HEK293 (cell line): ENCODE measurements at regions not wholly inside any gene's neighbourhood (a gene's known extent, or its start where the extent isn't known, plus 50 kb on each side); places are given as distances from the start of the nearest gene placed in this dataset.

Experiments
- CTCF ChIA-PET: fragments of 350-600 bp; formaldehyde crosslinking; extraction: SDS; loops from one replicate; lab custom pipeline; 2021; ENCODE audit warnings: antibody characterized with exemption; lab: Yijun Ruan, JAX
- POLR2A ChIA-PET: fragments of 300-600 bp; formaldehyde crosslinking; extraction: SDS; loops from one replicate; lab custom pipeline; 2020; ENCODE audit warnings: antibody characterized with exemption, inconsistent platforms; lab: Yijun Ruan, JAX
- H3K27ac ChIP-seq: fragments of 200-500 bp; sonication (Bioruptor generic); 2 replicates; pipeline ENCODE4 v1.5.1; 2014; ENCODE audit warnings: low read depth, low read length, control low read depth, inconsistent platforms; ENCODE audit errors: extremely low read depth
- H3K36me3 ChIP-seq, 2 experiments: fragments of 200-500 bp in 1 of 2; sonication (Bioruptor generic) in 1 of 2; 1 replicate in 1 of 2; 2 replicates in 1 of 2; pipeline ENCODE4 v1.5.1; 2014 to 2017; ENCODE audit warnings: inconsistent platforms in 2 of 2, low read length in 2 of 2; ENCODE audit not compliant: control insufficient read depth in 2 of 2, insufficient read depth in 1 of 2
- H3K4me1 ChIP-seq: fragments of 200-500 bp; sonication (Bioruptor generic); 2 replicates; pipeline ENCODE4 v1.5.1; 2014; ENCODE audit warnings: mild to moderate bottlenecking, low read length, inconsistent platforms; ENCODE audit not compliant: control insufficient read depth, insufficient read depth
- H3K4me3 ChIP-seq: 2 replicates; pipeline ENCODE4 v1.5.1; 2011; ENCODE audit warnings: low read depth, mild to moderate bottlenecking, control low read depth, low read length, moderate library complexity
- H3K9me3 ChIP-seq: fragments of 200-500 bp; sonication (Bioruptor generic); 2 replicates; pipeline ENCODE4 v1.5.1; 2014; ENCODE audit warnings: low read depth, low read length, inconsistent platforms; ENCODE audit not compliant: control insufficient read depth, insufficient read depth
- KLF9 ChIP-seq: fragments of 450-650 bp; formaldehyde crosslinking; IDR thresholded peaks from 2 replicates; pipeline ENCODE4 v1.5.1; 2016; ENCODE audit warnings: missing biosample characterization, missing genetic modification characterization, low read depth
- OVOL3 ChIP-seq: fragments of 450-650 bp; formaldehyde crosslinking; IDR thresholded peaks from 2 replicates; pipeline ENCODE4 v1.5.1; 2016; ENCODE audit warnings: missing biosample characterization, missing genetic modification characterization
- PRDM6 ChIP-seq: fragments of 450-650 bp; formaldehyde crosslinking; IDR thresholded peaks from 2 replicates; pipeline ENCODE4 v1.5.1; 2017; ENCODE audit warnings: missing biosample characterization, missing genetic modification characterization
- SCRT2 ChIP-seq: fragments of 450-650 bp; formaldehyde crosslinking; IDR thresholded peaks from 2 replicates; pipeline ENCODE4 v1.5.1; 2016; ENCODE audit warnings: missing biosample characterization, missing genetic modification characterization
- ZFP37 ChIP-seq: fragments of 450-650 bp; formaldehyde crosslinking; IDR thresholded peaks from 2 replicates; pipeline ENCODE4 v1.5.1; 2016; ENCODE audit warnings: missing biosample characterization, missing genetic modification characterization
- ZIC2 ChIP-seq: fragments of 450-650 bp; formaldehyde crosslinking; IDR thresholded peaks from 2 replicates; pipeline ENCODE4 v1.5.1; 2016; ENCODE audit warnings: missing biosample characterization, missing genetic modification characterization
- ZNF114 ChIP-seq: fragments of 450-650 bp; formaldehyde crosslinking; IDR thresholded peaks from 2 replicates; pipeline ENCODE4 v1.5.0; 2017; ENCODE audit warnings: missing biosample characterization, missing genetic modification characterization
- ZNF169 ChIP-seq: fragments of 450-650 bp; formaldehyde crosslinking; IDR thresholded peaks from 2 replicates; pipeline ENCODE4 v1.5.1; 2016; ENCODE audit warnings: missing biosample characterization, missing genetic modification characterization
- ZNF223 ChIP-seq: fragments of 450-650 bp; formaldehyde crosslinking; IDR thresholded peaks from 2 replicates; pipeline ENCODE4 v1.5.1; 2016; ENCODE audit warnings: missing biosample characterization, missing genetic modification characterization
- ZNF24 ChIP-seq: fragments of 450-650 bp; formaldehyde crosslinking; IDR thresholded peaks from 2 replicates; pipeline ENCODE4 v1.5.1; 2016; ENCODE audit warnings: missing biosample characterization, missing genetic modification characterization
- ZNF274 ChIP-seq, 2 experiments: fragments of 200-500 bp in 1 of 2; fragments of 450-650 bp in 1 of 2; sonication (Bioruptor generic) in 1 of 2; formaldehyde crosslinking in 1 of 2; IDR thresholded peaks; 2 replicates each; pipeline versions ENCODE4 v1.5.1 to v1.6.1; 2014 to 2016; ENCODE audit warnings: borderline replicate concordance in 1 of 2, inconsistent platforms in 1 of 2, low read length in 1 of 2, missing biosample characterization in 1 of 2, missing genetic modification characterization in 1 of 2
- ZNF335 ChIP-seq: fragments of 450-650 bp; formaldehyde crosslinking; conservative IDR thresholded peaks from 2 replicates; pipeline ENCODE4 v1.5.1; 2016; ENCODE audit warnings: missing biosample characterization, missing genetic modification characterization
- ZNF362 ChIP-seq: fragments of 450-650 bp; formaldehyde crosslinking; IDR thresholded peaks from 2 replicates; pipeline ENCODE4 v1.5.1; 2016; ENCODE audit warnings: missing biosample characterization, missing genetic modification characterization
- ZNF404 ChIP-seq: fragments of 450-650 bp; formaldehyde crosslinking; IDR thresholded peaks from 2 replicates; pipeline ENCODE4 v1.5.1; 2017; ENCODE audit warnings: missing biosample characterization, missing genetic modification characterization
- ZNF449 ChIP-seq: fragments of 450-650 bp; formaldehyde crosslinking; IDR thresholded peaks from 2 replicates; pipeline ENCODE4 v1.5.1; 2017; ENCODE audit warnings: missing biosample characterization, mild to moderate bottlenecking, missing genetic modification characterization, moderate library complexity
- ZNF501 ChIP-seq: fragments of 450-650 bp; formaldehyde crosslinking; IDR thresholded peaks from 2 replicates; pipeline ENCODE4 v1.5.1; 2016; ENCODE audit warnings: missing biosample characterization, missing genetic modification characterization
- ZNF548 ChIP-seq: fragments of 450-650 bp; formaldehyde crosslinking; IDR thresholded peaks from 2 replicates; pipeline ENCODE4 v1.5.1; 2016; ENCODE audit warnings: missing biosample characterization, missing genetic modification characterization
- ZNF561 ChIP-seq: fragments of 450-650 bp; IDR thresholded peaks from 2 replicates; pipeline ENCODE4 v1.5.1; 2018; ENCODE audit warnings: missing biosample characterization, missing genetic modification characterization, borderline replicate concordance
- ZNF623 ChIP-seq: fragments of 450-650 bp; formaldehyde crosslinking; IDR thresholded peaks from 2 replicates; pipeline ENCODE4 v1.5.1; 2016; ENCODE audit warnings: missing biosample characterization, missing genetic modification characterization
- ZNF624 ChIP-seq: fragments of 450-650 bp; formaldehyde crosslinking; IDR thresholded peaks from 2 replicates; pipeline ENCODE4 v1.5.1; 2017; ENCODE audit warnings: missing biosample characterization, missing genetic modification characterization
- ZNF664 ChIP-seq: fragments of 450-650 bp; formaldehyde crosslinking; IDR thresholded peaks from 2 replicates; pipeline ENCODE4 v1.5.1; 2016; ENCODE audit warnings: missing biosample characterization, missing genetic modification characterization
- ZNF792 ChIP-seq: fragments of 450-650 bp; formaldehyde crosslinking; IDR thresholded peaks from 2 replicates; pipeline ENCODE4 v1.5.1; 2016; ENCODE audit warnings: missing biosample characterization, missing genetic modification characterization
- TF ChIP-seq, protein P1 (sequence below): fragments of 450-650 bp; formaldehyde crosslinking; IDR thresholded peaks from 2 replicates; pipeline ENCODE4 v1.5.1; 2017; ENCODE audit warnings: missing biosample characterization, missing genetic modification characterization

- no peak for TF ChIP-seq KLF9
- TF ChIP-seq, all 188 proteins: peak for 0
These were observed 203.1 kb downstream of the RBM46 start (continued) for GRCh38 chr4:154984148-154984547.

GRCh38 chr4:154984616-154985015, 203.5 kb downstream of the RBM46 start:
- CTCF ChIA-PET, result interaction anchor here (0.6 to 1.2 kb wide), 2 partner anchors 9 to 26 kb away, joined by 3 read pairs; no protein-coding TSS in a partner anchor
- TF ChIP-seq ZNF624 (tag by site-specific recombination) (no peak), ZNF623 (no peak), ZNF792 (tag by site-specific recombination) (no peak), ZFP37 (tag by site-specific recombination) (no peak), ZNF664 (tag by site-specific recombination) (no peak), ZNF362 (tag by site-specific recombination) (no peak), ZNF449 (tag by site-specific recombination) (no peak), ZNF169 (tag by site-specific recombination) (no peak), ZNF274 (IDR thresholded peaks at IDR 0.05; ENCODE audit: low read length) (no peak), ZNF274 (tag by site-specific recombination; IDR thresholded peaks at IDR 0.05; ENCODE audit: borderline replicate concordance) (no peak), ZNF223 (no peak), ZIC2 (no peak), ZNF548 (tag by site-specific recombination) (no peak), SCRT2 (tag by site-specific recombination) (no peak), ZNF404 (tag by site-specific recombination) (no peak), PRDM6 (tag by site-specific recombination) (no peak), ZNF114 (tag by site-specific recombination) (no peak), ZNF501 (no peak), ZNF561 (tag by site-specific recombination) (no peak), OVOL3 (no peak), ZNF24 (tag by site-specific recombination) (no peak)
- no peaks in the 10 kb centered on the region for H3K4me1 ChIP-seq
- no peak overlapping the region for H3K27ac ChIP-seq
- POLR2A ChIA-PET, result no interaction called here
- H3K4me3 ChIP-seq, result no peak overlapping the region
- H3K36me3 ChIP-seq, result no peaks in the 10 kb centered on the region
- no peaks in the 10 kb centered on the region for H3K9me3 ChIP-seq

- TF ChIP-seq ZNF169 (tag by site-specific recombination) (no peak), ZNF335 (tag by site-specific recombination) (no peak), ZNF362 (tag by site-specific recombination) (no peak)
- TF ChIP-seq, protein P1, sequence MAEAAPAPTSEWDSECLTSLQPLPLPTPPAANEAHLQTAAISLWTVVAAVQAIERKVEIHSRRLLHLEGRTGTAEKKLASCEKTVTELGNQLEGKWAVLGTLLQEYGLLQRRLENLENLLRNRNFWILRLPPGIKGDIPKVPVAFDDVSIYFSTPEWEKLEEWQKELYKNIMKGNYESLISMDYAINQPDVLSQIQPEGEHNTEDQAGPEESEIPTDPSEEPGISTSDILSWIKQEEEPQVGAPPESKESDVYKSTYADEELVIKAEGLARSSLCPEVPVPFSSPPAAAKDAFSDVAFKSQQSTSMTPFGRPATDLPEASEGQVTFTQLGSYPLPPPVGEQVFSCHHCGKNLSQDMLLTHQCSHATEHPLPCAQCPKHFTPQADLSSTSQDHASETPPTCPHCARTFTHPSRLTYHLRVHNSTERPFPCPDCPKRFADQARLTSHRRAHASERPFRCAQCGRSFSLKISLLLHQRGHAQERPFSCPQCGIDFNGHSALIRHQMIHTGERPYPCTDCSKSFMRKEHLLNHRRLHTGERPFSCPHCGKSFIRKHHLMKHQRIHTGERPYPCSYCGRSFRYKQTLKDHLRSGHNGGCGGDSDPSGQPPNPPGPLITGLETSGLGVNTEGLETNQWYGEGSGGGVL, result no peak
- Histone ChIP-seq H3K36me3 (no peaks in the 10 kb centered on the region), H3K4me1 (no peaks in the 10 kb centered on the region), H3K9me3 (no peaks in the 10 kb centered on the region), H3K27ac (no peak overlapping the region), H3K4me3 (no peak overlapping the region)
- ChIA-PET CTCF (no interaction called here), POLR2A (no interaction called here)
These were observed 204.6 kb downstream of the RBM46 start for GRCh38 chr4:154985673-154986072.
